ENCODE measurements at regions not wholly inside any gene's neighbourhood (a gene's known extent, or its start where the extent isn't known, plus 50 kb on each side); places are given as distances from the start of the nearest gene placed in this dataset.

GRCh38 chr18:25456334-25457010 lies 104.5 kb upstream of the ZNF521 start:
- no peak for DNase-seq (ENCODE audit: low spot score)
- Histone ChIP-seq H3K27ac (no peak overlapping the region), H3K9me3 (peaks cover 0 to 4% of the 10 kb centered on the region in 2 donors), H3K4me1 (peaks cover 0 to 12% of the 10 kb centered on the region in 2 donors), H3K27me3 (no peaks in the 10 kb centered on the region), H3K4me3 (no peak overlapping the region), H3K36me3 (no peaks in the 10 kb centered on the region)
- TF ChIP-seq CTCF (IDR thresholded peaks at IDR 0.05) = no peak

GRCh38 chr18:25455646-25456045 lies 103.7 kb upstream of the ZNF521 start:
- H3K4me3 ChIP-seq = no peak overlapping the region
- H3K27ac ChIP-seq = no peak overlapping the region
- H3K27me3 ChIP-seq = no peaks in the 10 kb centered on the region
- H3K4me1 ChIP-seq = peaks cover 0 to 12% of the 10 kb centered on the region in 2 donors
- no peaks in the 10 kb centered on the region for H3K36me3 ChIP-seq
- TF ChIP-seq CTCF (IDR thresholded peaks at IDR 0.05) = no peak
- H3K9me3 ChIP-seq = peaks cover 0 to 12% of the 10 kb centered on the region in 2 donors
- DNase-seq (ENCODE audit: low spot score) = no peak

- no peak for TF ChIP-seq CTCF (IDR thresholded peaks at IDR 0.05)
- H3K4me1 ChIP-seq = peaks cover 0 to 12% of the 10 kb centered on the region in 2 donors
- no peak overlapping the region for H3K27ac ChIP-seq
- no peaks in the 10 kb centered on the region for H3K27me3 ChIP-seq
- peaks cover 0 to 12% of the 10 kb centered on the region in 2 donors for H3K9me3 ChIP-seq
- H3K4me3 ChIP-seq = no peak overlapping the region
- no peak for DNase-seq (ENCODE audit: low spot score)
- H3K36me3 ChIP-seq = no peaks in the 10 kb centered on the region
Measured at GRCh38 chr18:25455159-25455558, 103.2 kb upstream of the ZNF521 start.

- TF ChIP-seq CTCF (IDR thresholded peaks at IDR 0.05) = no peak
- H3K9me3 ChIP-seq = peaks cover 0 to 12% of the 10 kb centered on the region in 2 donors
- DNase-seq (ENCODE audit: low spot score) = no peak
Measured at GRCh38 chr18:25454730-25455129, 102.8 kb upstream of the ZNF521 start.

GRCh38 chr18:25454270-25454659 lies 102.3 kb upstream of the ZNF521 start:
- no peak for DNase-seq (ENCODE audit: low spot score)
- no peaks in the 10 kb centered on the region for H3K36me3 ChIP-seq
- H3K4me3 ChIP-seq = no peak overlapping the region
- TF ChIP-seq CTCF (IDR thresholded peaks at IDR 0.05) = no peak
- no peak overlapping the region for H3K27ac ChIP-seq
- peaks cover 0 to 12% of the 10 kb centered on the region in 2 donors for H3K9me3 ChIP-seq
- no peaks in the 10 kb centered on the region for H3K27me3 ChIP-seq
- peaks cover 0 to 12% of the 10 kb centered on the region in 2 donors for H3K4me1 ChIP-seq

More at GRCh38 chr18:25454730-25455129, 102.8 kb upstream of the ZNF521 start:
- Histone ChIP-seq H3K36me3 (no peaks in the 10 kb centered on the region), H3K4me1 (peaks cover 0 to 12% of the 10 kb centered on the region in 2 donors), H3K27ac (no peak overlapping the region), H3K4me3 (no peak overlapping the region), H3K27me3 (no peaks in the 10 kb centered on the region)
